Suprapubic skin (tissue), 4 donors: ENCODE measurements at regions not wholly inside any gene's neighbourhood (a gene's known extent, or its start where the extent isn't known, plus 50 kb on each side); places are given as distances from the start of the nearest gene placed in this dataset.

Experiments
- EP300 ChIP-seq: sonication (generic); formaldehyde crosslinking; IDR thresholded peaks from one replicate; pipeline ENCODE4 v1.6.1; 2017; ENCODE audit warnings: antibody characterized with exemption
- POLR2A ChIP-seq, 2 donors: fragments of 450-650 bp; IDR thresholded peaks; one replicate each; pipeline ENCODE4 v1.6.1; 2017; ENCODE audit warnings: antibody characterized with exemption in 2 of 2, mild to moderate bottlenecking in 2 of 2, moderate library complexity in 2 of 2
- POLR2AphosphoS5 ChIP-seq, 3 donors: sonication (generic); formaldehyde crosslinking; IDR thresholded peaks; one replicate each; pipeline ENCODE4 v1.6.1; 2017; ENCODE audit warnings: antibody characterized with exemption in 3 of 3
- TF ChIP-seq, protein P1 (sequence below), 2 donors: fragments of 200-600 bp in 1 of 2; fragments of 450-650 bp in 1 of 2; sonication (generic) in 1 of 2; IDR thresholded peaks; one replicate each; pipeline ENCODE4 v1.5.1; 2016 to 2019; ENCODE audit warnings: antibody characterized with exemption in 2 of 2, mild to moderate bottlenecking in 1 of 2, moderate library complexity in 1 of 2

DNA sequence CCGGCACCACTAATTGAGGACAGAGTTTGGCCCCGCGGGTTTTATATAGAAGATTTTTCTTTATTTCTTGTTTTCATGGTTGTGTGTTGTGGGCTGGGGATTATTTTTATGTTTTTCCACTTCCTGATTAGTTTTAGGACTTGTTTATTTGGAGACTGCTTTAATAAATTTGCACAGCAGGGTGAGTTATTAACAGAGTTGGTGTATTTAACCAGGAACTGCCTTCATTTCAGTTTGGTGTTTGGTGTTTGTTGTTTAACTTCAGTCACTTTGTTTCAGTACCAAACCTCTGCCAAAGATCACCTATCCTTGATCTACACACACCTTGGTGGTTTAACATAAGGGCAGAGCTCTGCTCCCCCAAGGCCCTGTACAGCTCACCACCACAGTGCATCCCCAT, 103.5 kb upstream of the LMO4 start:
- no peak for TF ChIP-seq POLR2A (IDR thresholded peaks at IDR 0.05)
- TF ChIP-seq, protein P1, sequence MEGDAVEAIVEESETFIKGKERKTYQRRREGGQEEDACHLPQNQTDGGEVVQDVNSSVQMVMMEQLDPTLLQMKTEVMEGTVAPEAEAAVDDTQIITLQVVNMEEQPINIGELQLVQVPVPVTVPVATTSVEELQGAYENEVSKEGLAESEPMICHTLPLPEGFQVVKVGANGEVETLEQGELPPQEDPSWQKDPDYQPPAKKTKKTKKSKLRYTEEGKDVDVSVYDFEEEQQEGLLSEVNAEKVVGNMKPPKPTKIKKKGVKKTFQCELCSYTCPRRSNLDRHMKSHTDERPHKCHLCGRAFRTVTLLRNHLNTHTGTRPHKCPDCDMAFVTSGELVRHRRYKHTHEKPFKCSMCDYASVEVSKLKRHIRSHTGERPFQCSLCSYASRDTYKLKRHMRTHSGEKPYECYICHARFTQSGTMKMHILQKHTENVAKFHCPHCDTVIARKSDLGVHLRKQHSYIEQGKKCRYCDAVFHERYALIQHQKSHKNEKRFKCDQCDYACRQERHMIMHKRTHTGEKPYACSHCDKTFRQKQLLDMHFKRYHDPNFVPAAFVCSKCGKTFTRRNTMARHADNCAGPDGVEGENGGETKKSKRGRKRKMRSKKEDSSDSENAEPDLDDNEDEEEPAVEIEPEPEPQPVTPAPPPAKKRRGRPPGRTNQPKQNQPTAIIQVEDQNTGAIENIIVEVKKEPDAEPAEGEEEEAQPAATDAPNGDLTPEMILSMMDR (IDR thresholded peaks at IDR 0.05) = no peak
- no peak for TF ChIP-seq POLR2AphosphoS5 (IDR thresholded peaks at IDR 0.05)
- no peak for TF ChIP-seq EP300
